ENCODE measurements at regions not wholly inside any gene's neighbourhood (a gene's known extent, or its start where the extent isn't known, plus 50 kb on each side); places are given as distances from the start of the nearest gene placed in this dataset.

DNA sequence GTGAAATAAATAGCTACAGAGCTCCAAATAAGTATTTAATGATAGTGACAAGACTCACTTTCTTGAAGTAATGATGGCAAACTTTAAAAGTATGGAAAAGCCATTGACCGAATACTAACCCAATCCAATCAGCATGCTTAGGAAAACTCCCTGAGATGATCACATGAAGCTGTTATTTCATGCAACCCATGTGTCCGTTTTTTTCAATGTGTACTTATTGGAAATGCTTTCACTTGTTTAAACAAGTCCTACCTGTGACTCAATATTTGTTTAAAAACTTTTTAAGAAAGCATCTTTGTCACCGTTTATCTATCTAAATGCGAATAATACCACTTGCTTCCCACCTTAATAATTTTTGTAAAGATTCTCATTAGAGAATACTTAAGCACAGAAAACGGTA lies 185.8 kb downstream of the NRIP1 start:
- TF ChIP-seq EZH2 (IDR thresholded peaks at IDR 0.05; ENCODE audit: low read length, missing control alignments), result no peak
- TF ChIP-seq, protein P1, sequence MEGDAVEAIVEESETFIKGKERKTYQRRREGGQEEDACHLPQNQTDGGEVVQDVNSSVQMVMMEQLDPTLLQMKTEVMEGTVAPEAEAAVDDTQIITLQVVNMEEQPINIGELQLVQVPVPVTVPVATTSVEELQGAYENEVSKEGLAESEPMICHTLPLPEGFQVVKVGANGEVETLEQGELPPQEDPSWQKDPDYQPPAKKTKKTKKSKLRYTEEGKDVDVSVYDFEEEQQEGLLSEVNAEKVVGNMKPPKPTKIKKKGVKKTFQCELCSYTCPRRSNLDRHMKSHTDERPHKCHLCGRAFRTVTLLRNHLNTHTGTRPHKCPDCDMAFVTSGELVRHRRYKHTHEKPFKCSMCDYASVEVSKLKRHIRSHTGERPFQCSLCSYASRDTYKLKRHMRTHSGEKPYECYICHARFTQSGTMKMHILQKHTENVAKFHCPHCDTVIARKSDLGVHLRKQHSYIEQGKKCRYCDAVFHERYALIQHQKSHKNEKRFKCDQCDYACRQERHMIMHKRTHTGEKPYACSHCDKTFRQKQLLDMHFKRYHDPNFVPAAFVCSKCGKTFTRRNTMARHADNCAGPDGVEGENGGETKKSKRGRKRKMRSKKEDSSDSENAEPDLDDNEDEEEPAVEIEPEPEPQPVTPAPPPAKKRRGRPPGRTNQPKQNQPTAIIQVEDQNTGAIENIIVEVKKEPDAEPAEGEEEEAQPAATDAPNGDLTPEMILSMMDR (conservative IDR thresholded peaks at IDR 0.05 in 1 of 2, IDR thresholded peaks at IDR 0.05 in 1 of 2; ENCODE audit: low read depth in 1 of 2, low read length in 2 of 2), result no peak

All from fibroblast of lung (primary cell).